Liver (tissue), 8 donors: ENCODE measurements at regions not wholly inside any gene's neighbourhood (a gene's known extent, or its start where the extent isn't known, plus 50 kb on each side); places are given as distances from the start of the nearest gene placed in this dataset.

Experiments used
- DNase-seq: peaks from one replicate; pipeline ENCODE4 v3.0.0-alpha.2; 2017; ENCODE audit warnings: low spot score
- H3K27ac ChIP-seq, 2 donors: one replicate each; pipeline ENCODE4 v1.7.0; 2013; ENCODE audit warnings: inconsistent platforms in 2 of 2, low read length in 2 of 2, control low read depth in 1 of 2, low read depth in 1 of 2, mild to moderate bottlenecking in 1 of 2
- H3K27me3 ChIP-seq, 4 donors: one replicate each; pipeline versions ENCODE4 v1.6.1 to v1.7.0; 2013; ENCODE audit warnings: low read length in 3 of 4, inconsistent platforms in 1 of 4, mild to moderate bottlenecking in 1 of 4, moderate library complexity in 1 of 4; ENCODE audit not compliant: control insufficient read depth in 4 of 4, insufficient read depth in 4 of 4
- H3K36me3 ChIP-seq, 4 donors: one replicate each; pipeline versions ENCODE4 v1.6.1 to v1.7.0; 2013; ENCODE audit warnings: low read length in 3 of 4, mild to moderate bottlenecking in 3 of 4, low read depth in 1 of 4, moderate library complexity in 1 of 4; ENCODE audit not compliant: control insufficient read depth in 4 of 4, insufficient read depth in 3 of 4
- H3K4me1 ChIP-seq, 4 donors: one replicate each; pipeline versions ENCODE4 v1.6.1 to v1.7.0; 2013; ENCODE audit warnings: low read length in 3 of 4, mild to moderate bottlenecking in 3 of 4, moderate library complexity in 1 of 4; ENCODE audit not compliant: control insufficient read depth in 4 of 4, insufficient read depth in 4 of 4
- H3K4me3 ChIP-seq, 3 donors: one replicate each; pipeline versions ENCODE4 v1.6.1 to v1.7.0; 2013; ENCODE audit warnings: low read length in 3 of 3, control low read depth in 1 of 3, low read depth in 1 of 3, mild to moderate bottlenecking in 1 of 3
- H3K9ac ChIP-seq, 2 donors: one replicate each; pipeline ENCODE4 v1.7.0; 2013; ENCODE audit warnings: low read length in 2 of 2, mild to moderate bottlenecking in 2 of 2, moderate library complexity in 2 of 2, control low read depth in 1 of 2, low read depth in 1 of 2
- H3K9me3 ChIP-seq, 4 donors: one replicate each; pipeline versions ENCODE4 v1.6.1 to v1.7.0; 2013; ENCODE audit warnings: low read length in 3 of 4; ENCODE audit not compliant: control insufficient read depth in 4 of 4
- FOXA1 ChIP-seq: IDR thresholded peaks from 2 replicates; pipeline ENCODE4 v1.6.1; 2016; ENCODE audit warnings: antibody characterized with exemption
- FOXA2 ChIP-seq: IDR thresholded peaks from 2 replicates; pipeline ENCODE4 v1.6.1; 2016; ENCODE audit warnings: antibody characterized with exemption
- HNF4A ChIP-seq, 2 donors: conservative IDR thresholded peaks; 2 replicates each; pipeline ENCODE4 v1.6.1; 2016; ENCODE audit warnings: antibody characterized with exemption in 2 of 2, mild to moderate bottlenecking in 2 of 2
- HNF4G ChIP-seq: IDR thresholded peaks from 2 replicates; pipeline ENCODE4 v1.6.1; 2016; ENCODE audit warnings: antibody characterized with exemption
- JUND ChIP-seq, 2 donors: IDR thresholded peaks; 2 replicates each; pipeline ENCODE4 v1.6.1; 2016; ENCODE audit warnings: antibody characterized with exemption in 2 of 2
- NR2F2 ChIP-seq: IDR thresholded peaks from 2 replicates; pipeline ENCODE4 v1.6.1; 2016; ENCODE audit warnings: antibody characterized with exemption
- RAD21 ChIP-seq, 2 donors: IDR thresholded peaks; 2 replicates each; pipeline ENCODE4 v1.6.1; 2016; ENCODE audit warnings: antibody characterized with exemption in 2 of 2, mild to moderate bottlenecking in 2 of 2
- RXRA ChIP-seq, 2 donors: IDR thresholded peaks; 2 replicates each; pipeline ENCODE4 v1.6.1; 2017 to 2018; ENCODE audit warnings: antibody characterized with exemption in 2 of 2, mild to moderate bottlenecking in 1 of 2
- SP1 ChIP-seq: IDR thresholded peaks from 2 replicates; pipeline ENCODE4 v1.6.1; 2018; ENCODE audit warnings: antibody characterized with exemption, mild to moderate bottlenecking
- TAF1 ChIP-seq: conservative IDR thresholded peaks from 2 replicates; pipeline ENCODE4 v1.6.1; 2016; ENCODE audit warnings: antibody characterized with exemption, mild to moderate bottlenecking
- YY1 ChIP-seq: IDR thresholded peaks from 2 replicates; pipeline ENCODE4 v1.6.1; 2016; ENCODE audit warnings: antibody characterized with exemption, mild to moderate bottlenecking
- WGBS: extraction: QIAGEN DNeasy Blood & Tissue Kit; methylation state at CpG from one replicate; pipeline ENCODE4 v1.1.7; 2013; 5-methylcytosine and 5-hydroxymethylcytosine counted together
- TF ChIP-seq, protein P1 (sequence below): IDR thresholded peaks from 2 replicates; pipeline ENCODE4 v1.6.1; 2016; ENCODE audit warnings: antibody characterized with exemption, mild to moderate bottlenecking
- TF ChIP-seq, protein P2 (sequence below): IDR thresholded peaks from 2 replicates; pipeline ENCODE4 v1.6.1; 2016; ENCODE audit warnings: antibody characterized with exemption
- TF ChIP-seq, protein P3 (sequence below): fragments of 150-350 bp; IDR thresholded peaks from 2 replicates; pipeline ENCODE4 v1.5.1; 2017; ENCODE audit warnings: improper control_type of control experiment, low read depth, low read length; ENCODE audit not compliant: missing input control
- TF ChIP-seq, protein P4 (sequence below): IDR thresholded peaks from 2 replicates; pipeline ENCODE4 v1.6.1; 2016; ENCODE audit warnings: antibody characterized with exemption
- TF ChIP-seq, protein P5 (sequence below): IDR thresholded peaks from 2 replicates; pipeline ENCODE4 v1.6.1; 2016; ENCODE audit warnings: antibody characterized with exemption
- donor health status: healthy.
- donor health status: healthy.
- donor health status: healthy.
- donor health status: healthy.
- donor health status: healthy.

DNA sequence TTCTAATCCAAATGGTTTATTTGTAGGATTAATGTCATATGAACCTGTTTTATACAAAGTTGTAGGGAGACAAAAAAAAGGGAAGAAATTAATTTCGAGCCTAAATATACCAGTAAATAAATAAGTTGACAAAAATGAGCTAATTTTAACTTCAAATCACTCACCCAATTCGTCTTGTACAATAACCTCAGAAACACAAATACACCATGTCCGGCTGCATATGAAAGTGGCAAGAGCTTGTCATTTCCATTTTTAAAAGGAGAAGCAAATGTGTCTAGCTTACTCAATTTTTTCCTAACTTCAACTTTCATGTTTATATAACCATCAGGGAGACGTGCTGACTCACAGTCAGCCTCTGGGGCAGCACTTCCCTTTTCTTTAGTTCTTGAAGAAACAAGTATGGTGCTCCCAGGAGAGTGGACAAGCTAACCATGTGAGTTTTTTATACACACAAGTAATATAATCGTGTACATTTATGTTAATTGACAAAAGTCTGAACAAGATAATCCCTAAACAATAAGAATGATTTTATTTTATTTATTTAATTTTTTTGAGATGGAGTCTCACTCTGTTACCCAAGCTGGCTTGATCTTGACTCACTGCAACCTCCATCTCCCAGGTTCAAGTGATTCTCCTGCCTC, 55.5 kb upstream of the SGK1 start:
- no peak overlapping the region for H3K4me3 ChIP-seq
- DNase-seq, result no peak
- TF ChIP-seq, protein P1, sequence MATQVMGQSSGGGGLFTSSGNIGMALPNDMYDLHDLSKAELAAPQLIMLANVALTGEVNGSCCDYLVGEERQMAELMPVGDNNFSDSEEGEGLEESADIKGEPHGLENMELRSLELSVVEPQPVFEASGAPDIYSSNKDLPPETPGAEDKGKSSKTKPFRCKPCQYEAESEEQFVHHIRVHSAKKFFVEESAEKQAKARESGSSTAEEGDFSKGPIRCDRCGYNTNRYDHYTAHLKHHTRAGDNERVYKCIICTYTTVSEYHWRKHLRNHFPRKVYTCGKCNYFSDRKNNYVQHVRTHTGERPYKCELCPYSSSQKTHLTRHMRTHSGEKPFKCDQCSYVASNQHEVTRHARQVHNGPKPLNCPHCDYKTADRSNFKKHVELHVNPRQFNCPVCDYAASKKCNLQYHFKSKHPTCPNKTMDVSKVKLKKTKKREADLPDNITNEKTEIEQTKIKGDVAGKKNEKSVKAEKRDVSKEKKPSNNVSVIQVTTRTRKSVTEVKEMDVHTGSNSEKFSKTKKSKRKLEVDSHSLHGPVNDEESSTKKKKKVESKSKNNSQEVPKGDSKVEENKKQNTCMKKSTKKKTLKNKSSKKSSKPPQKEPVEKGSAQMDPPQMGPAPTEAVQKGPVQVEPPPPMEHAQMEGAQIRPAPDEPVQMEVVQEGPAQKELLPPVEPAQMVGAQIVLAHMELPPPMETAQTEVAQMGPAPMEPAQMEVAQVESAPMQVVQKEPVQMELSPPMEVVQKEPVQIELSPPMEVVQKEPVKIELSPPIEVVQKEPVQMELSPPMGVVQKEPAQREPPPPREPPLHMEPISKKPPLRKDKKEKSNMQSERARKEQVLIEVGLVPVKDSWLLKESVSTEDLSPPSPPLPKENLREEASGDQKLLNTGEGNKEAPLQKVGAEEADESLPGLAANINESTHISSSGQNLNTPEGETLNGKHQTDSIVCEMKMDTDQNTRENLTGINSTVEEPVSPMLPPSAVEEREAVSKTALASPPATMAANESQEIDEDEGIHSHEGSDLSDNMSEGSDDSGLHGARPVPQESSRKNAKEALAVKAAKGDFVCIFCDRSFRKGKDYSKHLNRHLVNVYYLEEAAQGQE, result no peak
- TF ChIP-seq YY1 (peak; percentile 18), HNF4A (conservative IDR thresholded peaks at IDR 0.05) (peak in 1 of 2 donors; percentile 1), FOXA2 (no peak), TAF1 (no peak), JUND (IDR thresholded peaks at IDR 0.05) (peak in 1 of 2 donors; percentile 11)
- TF ChIP-seq, protein P2, sequence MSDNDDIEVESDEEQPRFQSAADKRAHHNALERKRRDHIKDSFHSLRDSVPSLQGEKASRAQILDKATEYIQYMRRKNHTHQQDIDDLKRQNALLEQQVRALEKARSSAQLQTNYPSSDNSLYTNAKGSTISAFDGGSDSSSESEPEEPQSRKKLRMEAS, result no peak

DNA sequence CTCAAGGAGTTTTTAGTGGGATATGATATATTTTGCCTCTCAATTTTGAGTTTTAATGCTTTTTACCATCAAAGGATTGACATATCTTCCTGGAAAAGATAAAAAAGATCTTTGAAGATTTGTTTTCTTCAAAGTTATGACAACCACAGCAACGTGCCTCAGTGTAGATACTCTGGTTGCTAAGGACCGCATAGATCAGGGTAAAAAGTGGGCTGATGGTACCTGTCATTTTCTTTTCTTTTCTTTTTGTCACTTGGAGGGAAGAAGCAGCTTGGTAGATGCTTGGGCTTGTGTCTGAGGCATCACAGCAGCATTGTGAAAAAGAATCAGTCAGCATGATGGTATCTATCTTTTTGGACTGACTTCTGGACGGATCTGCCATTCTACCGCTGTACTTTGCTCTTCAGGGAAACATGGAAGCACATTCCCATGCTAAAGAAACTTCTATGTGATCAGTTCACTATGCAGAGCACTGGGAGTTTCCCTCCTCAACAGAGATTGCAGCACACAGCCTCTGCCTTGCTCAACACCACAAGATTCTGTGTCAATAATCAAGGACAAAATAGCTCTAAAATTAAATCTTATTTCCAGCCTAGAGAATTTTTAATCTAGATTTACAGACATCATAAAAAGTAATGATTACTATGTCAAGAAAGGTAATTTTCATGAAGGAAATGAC, 54.8 kb upstream of the SGK1 start:
- TF ChIP-seq RXRA (IDR thresholded peaks at IDR 0.05) (peak in 1 of 2 donors; percentile 3), HNF4G (no peak), HNF4A (conservative IDR thresholded peaks at IDR 0.05) (peak in 1 of 2 donors; percentile 31), FOXA1 (no peak), RAD21 (IDR thresholded peaks at IDR 0.05) (peak in 1 of 2 donors; percentile 7), NR2F2 (no peak), SP1 (no peak), JUND (IDR thresholded peaks at IDR 0.05) (no peak)
- TF ChIP-seq, protein P1, result no peak
- TF ChIP-seq, protein P3, sequence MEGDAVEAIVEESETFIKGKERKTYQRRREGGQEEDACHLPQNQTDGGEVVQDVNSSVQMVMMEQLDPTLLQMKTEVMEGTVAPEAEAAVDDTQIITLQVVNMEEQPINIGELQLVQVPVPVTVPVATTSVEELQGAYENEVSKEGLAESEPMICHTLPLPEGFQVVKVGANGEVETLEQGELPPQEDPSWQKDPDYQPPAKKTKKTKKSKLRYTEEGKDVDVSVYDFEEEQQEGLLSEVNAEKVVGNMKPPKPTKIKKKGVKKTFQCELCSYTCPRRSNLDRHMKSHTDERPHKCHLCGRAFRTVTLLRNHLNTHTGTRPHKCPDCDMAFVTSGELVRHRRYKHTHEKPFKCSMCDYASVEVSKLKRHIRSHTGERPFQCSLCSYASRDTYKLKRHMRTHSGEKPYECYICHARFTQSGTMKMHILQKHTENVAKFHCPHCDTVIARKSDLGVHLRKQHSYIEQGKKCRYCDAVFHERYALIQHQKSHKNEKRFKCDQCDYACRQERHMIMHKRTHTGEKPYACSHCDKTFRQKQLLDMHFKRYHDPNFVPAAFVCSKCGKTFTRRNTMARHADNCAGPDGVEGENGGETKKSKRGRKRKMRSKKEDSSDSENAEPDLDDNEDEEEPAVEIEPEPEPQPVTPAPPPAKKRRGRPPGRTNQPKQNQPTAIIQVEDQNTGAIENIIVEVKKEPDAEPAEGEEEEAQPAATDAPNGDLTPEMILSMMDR, result no peak
- TF ChIP-seq, protein P4, sequence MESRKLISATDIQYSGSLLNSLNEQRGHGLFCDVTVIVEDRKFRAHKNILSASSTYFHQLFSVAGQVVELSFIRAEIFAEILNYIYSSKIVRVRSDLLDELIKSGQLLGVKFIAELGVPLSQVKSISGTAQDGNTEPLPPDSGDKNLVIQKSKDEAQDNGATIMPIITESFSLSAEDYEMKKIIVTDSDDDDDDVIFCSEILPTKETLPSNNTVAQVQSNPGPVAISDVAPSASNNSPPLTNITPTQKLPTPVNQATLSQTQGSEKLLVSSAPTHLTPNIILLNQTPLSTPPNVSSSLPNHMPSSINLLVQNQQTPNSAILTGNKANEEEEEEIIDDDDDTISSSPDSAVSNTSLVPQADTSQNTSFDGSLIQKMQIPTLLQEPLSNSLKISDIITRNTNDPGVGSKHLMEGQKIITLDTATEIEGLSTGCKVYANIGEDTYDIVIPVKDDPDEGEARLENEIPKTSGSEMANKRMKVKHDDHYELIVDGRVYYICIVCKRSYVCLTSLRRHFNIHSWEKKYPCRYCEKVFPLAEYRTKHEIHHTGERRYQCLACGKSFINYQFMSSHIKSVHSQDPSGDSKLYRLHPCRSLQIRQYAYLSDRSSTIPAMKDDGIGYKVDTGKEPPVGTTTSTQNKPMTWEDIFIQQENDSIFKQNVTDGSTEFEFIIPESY, result no peak
- TF ChIP-seq, protein P5, sequence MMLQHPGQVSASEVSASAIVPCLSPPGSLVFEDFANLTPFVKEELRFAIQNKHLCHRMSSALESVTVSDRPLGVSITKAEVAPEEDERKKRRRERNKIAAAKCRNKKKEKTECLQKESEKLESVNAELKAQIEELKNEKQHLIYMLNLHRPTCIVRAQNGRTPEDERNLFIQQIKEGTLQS, result no peak
- Histone ChIP-seq H3K27me3 (no peaks in the 10 kb centered on the region), H3K9me3 (no peaks in the 10 kb centered on the region), H3K4me1 (peaks cover 0 to 3% (median 0%) of the 10 kb centered on the region in 4 donors), H3K9ac (no peak overlapping the region), H3K36me3 (no peaks in the 10 kb centered on the region), H3K4me3 (no peak overlapping the region), H3K27ac (peak overlapping the region; percentile 15 to 57)
- WGBS, result 62% methylated on average over 4 of the region's 4 CpGs
- no peak for DNase-seq

More for the DNA sequence above, 55.5 kb upstream of the SGK1 start:
- no peaks in the 10 kb centered on the region for H3K27me3 ChIP-seq
- no peaks in the 10 kb centered on the region for H3K9me3 ChIP-seq
- WGBS, result 51% methylated on average over 5 of the region's 5 CpGs
- H3K36me3 ChIP-seq, result no peaks in the 10 kb centered on the region
- H3K9ac ChIP-seq, result no peak overlapping the region
- peaks cover 0 to 3% (median 0%) of the 10 kb centered on the region in 4 donors for H3K4me1 ChIP-seq
- peak overlapping the region; percentile 6 to 57 for H3K27ac ChIP-seq
